Transverse colon (tissue), 4 donors: ENCODE measurements at regions not wholly inside any gene's neighbourhood (a gene's known extent, or its start where the extent isn't known, plus 50 kb on each side); places are given as distances from the start of the nearest gene placed in this dataset.

Experiments
- POLR2AphosphoS5 ChIP-seq, 3 donors: sonication (generic); formaldehyde crosslinking; IDR thresholded peaks; one replicate each; pipeline ENCODE4 v1.6.1; 2016; ENCODE audit warnings: antibody characterized with exemption in 3 of 3
- TF ChIP-seq, protein P1 (sequence below), 5 experiments: fragments of 200-600 bp in 3 of 5; fragments of 450-650 bp in 2 of 5; sonication (generic) in 3 of 5; IDR thresholded peaks; 1 replicate in 2 of 5; 2 replicates in 3 of 5; pipeline ENCODE4 v1.5.1; 2016 to 2017; ENCODE audit warnings: antibody characterized with exemption in 5 of 5, inconsistent platforms in 3 of 5, mild to moderate bottlenecking in 2 of 5, moderate library complexity in 1 of 5

DNA sequence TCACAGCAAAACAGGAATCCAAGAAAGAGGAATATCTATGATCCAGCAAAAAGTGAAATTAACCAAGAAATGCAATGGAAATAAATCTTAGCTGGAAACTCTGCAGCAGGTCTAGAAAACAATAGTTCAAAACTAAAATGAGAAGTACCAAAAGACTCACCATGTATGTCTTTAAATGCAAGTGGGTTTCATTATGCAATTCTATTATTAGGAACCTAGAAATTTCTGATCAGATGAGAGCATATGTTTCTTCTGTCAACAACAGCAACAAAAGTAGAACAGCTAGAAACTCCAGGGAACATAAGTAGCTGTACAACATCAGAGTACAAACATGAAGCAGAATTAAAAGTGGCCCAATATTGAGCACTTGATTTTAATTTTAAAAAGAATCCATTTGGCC lies 304.0 kb downstream of the ARHGAP12 start:
- TF ChIP-seq, protein P1, sequence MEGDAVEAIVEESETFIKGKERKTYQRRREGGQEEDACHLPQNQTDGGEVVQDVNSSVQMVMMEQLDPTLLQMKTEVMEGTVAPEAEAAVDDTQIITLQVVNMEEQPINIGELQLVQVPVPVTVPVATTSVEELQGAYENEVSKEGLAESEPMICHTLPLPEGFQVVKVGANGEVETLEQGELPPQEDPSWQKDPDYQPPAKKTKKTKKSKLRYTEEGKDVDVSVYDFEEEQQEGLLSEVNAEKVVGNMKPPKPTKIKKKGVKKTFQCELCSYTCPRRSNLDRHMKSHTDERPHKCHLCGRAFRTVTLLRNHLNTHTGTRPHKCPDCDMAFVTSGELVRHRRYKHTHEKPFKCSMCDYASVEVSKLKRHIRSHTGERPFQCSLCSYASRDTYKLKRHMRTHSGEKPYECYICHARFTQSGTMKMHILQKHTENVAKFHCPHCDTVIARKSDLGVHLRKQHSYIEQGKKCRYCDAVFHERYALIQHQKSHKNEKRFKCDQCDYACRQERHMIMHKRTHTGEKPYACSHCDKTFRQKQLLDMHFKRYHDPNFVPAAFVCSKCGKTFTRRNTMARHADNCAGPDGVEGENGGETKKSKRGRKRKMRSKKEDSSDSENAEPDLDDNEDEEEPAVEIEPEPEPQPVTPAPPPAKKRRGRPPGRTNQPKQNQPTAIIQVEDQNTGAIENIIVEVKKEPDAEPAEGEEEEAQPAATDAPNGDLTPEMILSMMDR (IDR thresholded peaks at IDR 0.05), result no peak
- no peak for TF ChIP-seq POLR2AphosphoS5 (IDR thresholded peaks at IDR 0.05)
